ENCODE measurements at regions not wholly inside any gene's neighbourhood (a gene's known extent, or its start where the extent isn't known, plus 50 kb on each side); places are given as distances from the start of the nearest gene placed in this dataset.

DNA sequence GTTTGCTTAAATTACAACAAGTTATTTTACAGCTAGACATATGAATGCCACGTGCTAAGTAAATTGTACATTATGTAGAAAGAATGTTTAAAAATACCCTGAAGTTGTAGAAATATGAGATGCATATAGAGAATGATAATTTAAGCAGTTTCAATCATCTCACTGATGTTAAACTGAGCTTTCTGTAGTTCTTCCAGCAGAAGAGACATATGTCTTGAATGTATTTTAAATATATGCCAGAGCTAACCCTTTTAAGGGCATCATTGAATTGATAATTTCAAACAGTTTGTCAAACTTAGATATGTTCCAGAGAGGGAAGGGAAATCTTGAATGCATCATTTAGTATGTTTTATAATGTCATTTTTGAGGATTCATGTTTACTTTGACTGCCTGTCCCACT lies 255.2 kb downstream of the MDFIC start:
- no peak for TF ChIP-seq POLR2AphosphoS5 (IDR thresholded peaks at IDR 0.05)
- TF ChIP-seq, protein P1, sequence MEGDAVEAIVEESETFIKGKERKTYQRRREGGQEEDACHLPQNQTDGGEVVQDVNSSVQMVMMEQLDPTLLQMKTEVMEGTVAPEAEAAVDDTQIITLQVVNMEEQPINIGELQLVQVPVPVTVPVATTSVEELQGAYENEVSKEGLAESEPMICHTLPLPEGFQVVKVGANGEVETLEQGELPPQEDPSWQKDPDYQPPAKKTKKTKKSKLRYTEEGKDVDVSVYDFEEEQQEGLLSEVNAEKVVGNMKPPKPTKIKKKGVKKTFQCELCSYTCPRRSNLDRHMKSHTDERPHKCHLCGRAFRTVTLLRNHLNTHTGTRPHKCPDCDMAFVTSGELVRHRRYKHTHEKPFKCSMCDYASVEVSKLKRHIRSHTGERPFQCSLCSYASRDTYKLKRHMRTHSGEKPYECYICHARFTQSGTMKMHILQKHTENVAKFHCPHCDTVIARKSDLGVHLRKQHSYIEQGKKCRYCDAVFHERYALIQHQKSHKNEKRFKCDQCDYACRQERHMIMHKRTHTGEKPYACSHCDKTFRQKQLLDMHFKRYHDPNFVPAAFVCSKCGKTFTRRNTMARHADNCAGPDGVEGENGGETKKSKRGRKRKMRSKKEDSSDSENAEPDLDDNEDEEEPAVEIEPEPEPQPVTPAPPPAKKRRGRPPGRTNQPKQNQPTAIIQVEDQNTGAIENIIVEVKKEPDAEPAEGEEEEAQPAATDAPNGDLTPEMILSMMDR (IDR thresholded peaks at IDR 0.05) = no peak
- no peak for TF ChIP-seq POLR2A (IDR thresholded peaks at IDR 0.05; ENCODE audit: low read depth)
